Kidney capillary endothelial cell (primary cell): ENCODE measurements at regions not wholly inside any gene's neighbourhood (a gene's known extent, or its start where the extent isn't known, plus 50 kb on each side); places are given as distances from the start of the nearest gene placed in this dataset.

Experiments used
- DNase-seq: peaks from one replicate; pipeline ENCODE4 v3.0.0-alpha.2; 2018; ENCODE audit warnings: low spot score

GRCh38 chr10:3625959-3626751, 158.9 kb downstream of the KLF6 start:
- DNase-seq, result peak; percentile 1

- DNase-seq, result no peak
Observed at GRCh38 chr10:3624367-3624766, 160.6 kb downstream of the KLF6 start.

GRCh38 chr10:3623746-3624145, 161.3 kb downstream of the KLF6 start:
- no peak for DNase-seq

- DNase-seq, result no peak
Observed at GRCh38 chr10:3622845-3623621, 162.0 kb downstream of the KLF6 start.

GRCh38 chr10:3622427-3622826, 162.6 kb downstream of the KLF6 start:
- no peak for DNase-seq

- no peak for DNase-seq
Observed at GRCh38 chr10:3620818-3621217, 164.2 kb downstream of the KLF6 start.

- no peak for DNase-seq
Observed at GRCh38 chr10:3619241-3619640, 165.8 kb downstream of the KLF6 start.

- DNase-seq, result no peak
Observed at GRCh38 chr10:3616880-3617279, 168.1 kb downstream of the KLF6 start.

- DNase-seq, result no peak
Observed at GRCh38 chr10:3613318-3613717, 171.7 kb downstream of the KLF6 start.

- no peak for DNase-seq
Observed at GRCh38 chr10:3612183-3613001, 172.6 kb downstream of the KLF6 start.

- DNase-seq, result no peak
Observed at GRCh38 chr10:3606309-3606708, 178.7 kb downstream of the KLF6 start.

- DNase-seq, result no peak
Observed at GRCh38 chr10:3605882-3606281, 179.1 kb downstream of the KLF6 start.

- DNase-seq, result no peak
Observed at GRCh38 chr10:3595736-3596135, 189.3 kb downstream of the KLF6 start.

GRCh38 chr10:3593611-3594010, 191.4 kb downstream of the KLF6 start:
- DNase-seq, result no peak

- DNase-seq, result no peak
Observed at GRCh38 chr10:3592424-3592823, 192.6 kb downstream of the KLF6 start.

GRCh38 chr10:3588816-3589215, 196.2 kb downstream of the KLF6 start:
- no peak for DNase-seq

- DNase-seq, result no peak
Observed at GRCh38 chr10:3588346-3588745, 196.7 kb downstream of the KLF6 start.

- DNase-seq, result no peak
Observed at GRCh38 chr10:3584926-3585784, 199.9 kb downstream of the KLF6 start.

GRCh38 chr10:3580565-3580964, 204.4 kb downstream of the KLF6 start:
- no peak for DNase-seq

GRCh38 chr10:3579845-3580244, 205.2 kb downstream of the KLF6 start:
- DNase-seq, result no peak

- no peak for DNase-seq
Observed at GRCh38 chr10:3578682-3579081, 206.3 kb downstream of the KLF6 start.

- DNase-seq, result no peak
Observed at GRCh38 chr10:3578159-3578558, 206.8 kb downstream of the KLF6 start.
